Rectal smooth muscle tissue (tissue), 1 donor: ENCODE measurements at regions not wholly inside any gene's neighbourhood (a gene's known extent, or its start where the extent isn't known, plus 50 kb on each side); places are given as distances from the start of the nearest gene placed in this dataset.

Experiments used
- H3K27ac ChIP-seq: one replicate; pipeline ENCODE4 v1.7.0; 2013; ENCODE audit warnings: low read depth, low read length, inconsistent platforms
- H3K27me3 ChIP-seq: one replicate; pipeline ENCODE4 v1.7.0; 2013; ENCODE audit warnings: low read length; ENCODE audit not compliant: control insufficient read depth, insufficient read depth
- H3K36me3 ChIP-seq: one replicate; pipeline ENCODE4 v1.7.0; 2013; ENCODE audit warnings: low read length; ENCODE audit not compliant: control insufficient read depth, insufficient read depth
- H3K4me1 ChIP-seq: one replicate; pipeline ENCODE4 v1.7.0; 2013; ENCODE audit warnings: low read length; ENCODE audit not compliant: control insufficient read depth, insufficient read depth
- H3K4me3 ChIP-seq: one replicate; pipeline ENCODE4 v1.7.0; 2013; ENCODE audit warnings: low read length
- H3K9ac ChIP-seq: one replicate; pipeline ENCODE4 v1.7.0; 2013; ENCODE audit warnings: low read length

GRCh38 chrX:80098038-80098437 is 83.5 kb downstream of the TBX22 start:
- no peak overlapping the region for H3K4me3 ChIP-seq

GRCh38 chrX:80120335-80120734 is 105.8 kb downstream of the TBX22 start:
- H3K4me3 ChIP-seq, result no peak overlapping the region
- no peaks in the 10 kb centered on the region for H3K4me1 ChIP-seq
- H3K27me3 ChIP-seq, result no peaks in the 10 kb centered on the region
- no peak overlapping the region for H3K9ac ChIP-seq
- no peaks in the 10 kb centered on the region for H3K36me3 ChIP-seq
- no peak overlapping the region for H3K27ac ChIP-seq

More at GRCh38 chrX:80098038-80098437, 83.5 kb downstream of the TBX22 start:
- no peaks in the 10 kb centered on the region for H3K36me3 ChIP-seq
- no peaks in the 10 kb centered on the region for H3K27me3 ChIP-seq
- H3K27ac ChIP-seq, result no peak overlapping the region
- H3K4me1 ChIP-seq, result no peaks in the 10 kb centered on the region
- no peak overlapping the region for H3K9ac ChIP-seq

GRCh38 chrX:80138938-80139337 is 124.4 kb downstream of the TBX22 start:
- Histone ChIP-seq H3K27ac (no peak overlapping the region), H3K9ac (no peak overlapping the region), H3K4me3 (no peak overlapping the region), H3K27me3 (no peaks in the 10 kb centered on the region), H3K4me1 (no peaks in the 10 kb centered on the region), H3K36me3 (no peaks in the 10 kb centered on the region)

GRCh38 chrX:80139564-80139963 is 125.0 kb downstream of the TBX22 start:
- Histone ChIP-seq H3K9ac (no peak overlapping the region), H3K36me3 (no peaks in the 10 kb centered on the region), H3K27ac (no peak overlapping the region), H3K4me1 (no peaks in the 10 kb centered on the region), H3K27me3 (no peaks in the 10 kb centered on the region), H3K4me3 (no peak overlapping the region)

GRCh38 chrX:80170581-80170980 is 156.0 kb downstream of the TBX22 start:
- no peak overlapping the region for H3K27ac ChIP-seq
- no peak overlapping the region for H3K4me3 ChIP-seq
- H3K9ac ChIP-seq, result no peak overlapping the region
- H3K36me3 ChIP-seq, result no peaks in the 10 kb centered on the region
- H3K4me1 ChIP-seq, result no peaks in the 10 kb centered on the region
- H3K27me3 ChIP-seq, result no peaks in the 10 kb centered on the region

- H3K4me3 ChIP-seq, result no peak overlapping the region
- no peak overlapping the region for H3K9ac ChIP-seq
- no peaks in the 10 kb centered on the region for H3K36me3 ChIP-seq
- H3K27me3 ChIP-seq, result no peaks in the 10 kb centered on the region
- H3K27ac ChIP-seq, result no peak overlapping the region
- no peaks in the 10 kb centered on the region for H3K4me1 ChIP-seq
Measured at GRCh38 chrX:80173261-80173660, 158.7 kb downstream of the TBX22 start.

GRCh38 chrX:80174925-80175574 is 160.5 kb downstream of the TBX22 start:
- no peak overlapping the region for H3K27ac ChIP-seq

GRCh38 chrX:80181079-80181478 is 166.5 kb downstream of the TBX22 start:
- no peak overlapping the region for H3K4me3 ChIP-seq
- H3K27me3 ChIP-seq, result no peaks in the 10 kb centered on the region
- no peaks in the 10 kb centered on the region for H3K36me3 ChIP-seq
- H3K27ac ChIP-seq, result no peak overlapping the region
- H3K4me1 ChIP-seq, result no peaks in the 10 kb centered on the region
- no peak overlapping the region for H3K9ac ChIP-seq

More at GRCh38 chrX:80174925-80175574, 160.5 kb downstream of the TBX22 start:
- Histone ChIP-seq H3K9ac (no peak overlapping the region), H3K4me3 (no peak overlapping the region), H3K27me3 (no peaks in the 10 kb centered on the region), H3K36me3 (no peaks in the 10 kb centered on the region), H3K4me1 (no peaks in the 10 kb centered on the region)

GRCh38 chrX:80184854-80185253 is 170.3 kb downstream of the TBX22 start:
- Histone ChIP-seq H3K4me3 (no peak overlapping the region), H3K36me3 (no peaks in the 10 kb centered on the region), H3K9ac (no peak overlapping the region), H3K27ac (no peak overlapping the region), H3K4me1 (no peaks in the 10 kb centered on the region), H3K27me3 (no peaks in the 10 kb centered on the region)

GRCh38 chrX:80206647-80207046 is 192.1 kb downstream of the TBX22 start:
- Histone ChIP-seq H3K36me3 (no peaks in the 10 kb centered on the region), H3K4me3 (no peak overlapping the region), H3K9ac (no peak overlapping the region), H3K27ac (no peak overlapping the region), H3K27me3 (no peaks in the 10 kb centered on the region), H3K4me1 (no peaks in the 10 kb centered on the region)

- H3K27ac ChIP-seq, result no peak overlapping the region
- H3K27me3 ChIP-seq, result no peaks in the 10 kb centered on the region
- H3K4me1 ChIP-seq, result no peaks in the 10 kb centered on the region
- H3K9ac ChIP-seq, result no peak overlapping the region
- H3K4me3 ChIP-seq, result no peak overlapping the region
- H3K36me3 ChIP-seq, result no peaks in the 10 kb centered on the region
Measured at GRCh38 chrX:80207327-80207726, 192.8 kb downstream of the TBX22 start.

GRCh38 chrX:80216086-80216485 is 201.5 kb downstream of the TBX22 start:
- Histone ChIP-seq H3K4me3 (no peak overlapping the region), H3K27ac (no peak overlapping the region), H3K27me3 (no peaks in the 10 kb centered on the region), H3K36me3 (no peaks in the 10 kb centered on the region), H3K9ac (no peak overlapping the region), H3K4me1 (no peaks in the 10 kb centered on the region)

- no peaks in the 10 kb centered on the region for H3K4me1 ChIP-seq
- H3K4me3 ChIP-seq, result no peak overlapping the region
- H3K36me3 ChIP-seq, result no peaks in the 10 kb centered on the region
- H3K27ac ChIP-seq, result no peak overlapping the region
- H3K9ac ChIP-seq, result no peak overlapping the region
- no peaks in the 10 kb centered on the region for H3K27me3 ChIP-seq
Measured at GRCh38 chrX:80223982-80224579, 196.2 kb upstream of the TENT5D start.
